Esophagus (tissue), 2 donors: ENCODE measurements at regions not wholly inside any gene's neighbourhood (a gene's known extent, or its start where the extent isn't known, plus 50 kb on each side); places are given as distances from the start of the nearest gene placed in this dataset.

Experiments used
- H3K27ac ChIP-seq, 2 donors: one replicate each; pipeline ENCODE4 v1.5.1; 2013; ENCODE audit warnings: low read depth in 2 of 2, mild to moderate bottlenecking in 2 of 2, inconsistent platforms in 1 of 2, low read length in 1 of 2, moderate library complexity in 1 of 2
- H3K27me3 ChIP-seq, 2 donors: one replicate each; pipeline ENCODE4 v1.6.1; 2013; ENCODE audit warnings: low read length in 2 of 2, control low read depth in 1 of 2, mild to moderate bottlenecking in 1 of 2; ENCODE audit not compliant: insufficient read depth in 2 of 2, control insufficient read depth in 1 of 2
- H3K36me3 ChIP-seq, 2 donors: one replicate each; pipeline ENCODE4 v1.6.1; 2013; ENCODE audit warnings: low read length in 1 of 2; ENCODE audit not compliant: control insufficient read depth in 2 of 2, insufficient read depth in 2 of 2
- H3K4me1 ChIP-seq, 2 donors: one replicate each; pipeline ENCODE4 v1.6.1; 2013; ENCODE audit warnings: low read length in 1 of 2; ENCODE audit not compliant: control insufficient read depth in 2 of 2, insufficient read depth in 2 of 2
- H3K4me3 ChIP-seq, 2 donors: one replicate each; pipeline ENCODE4 v1.5.1; 2013; ENCODE audit warnings: low read length in 2 of 2, mild to moderate bottlenecking in 2 of 2, low read depth in 1 of 2, moderate library complexity in 1 of 2
- H3K9me3 ChIP-seq, 2 donors: one replicate each; pipeline ENCODE4 v1.6.1; 2013; ENCODE audit warnings: mild to moderate bottlenecking in 2 of 2, low read depth in 1 of 2, low read length in 1 of 2, moderate library complexity in 1 of 2; ENCODE audit not compliant: control insufficient read depth in 2 of 2, insufficient read depth in 1 of 2
- WGBS, 2 donors: extraction: QIAGEN DNeasy Blood & Tissue Kit; methylation state at CpG; one replicate each; pipeline ENCODE4 v1.1.7; 2013; 5-methylcytosine and 5-hydroxymethylcytosine counted together
- donor health status: healthy with polysubstance abuse.
- donor health status: Bipolar disorder and iron deficiency.

GRCh38 chr9:73080110-73080694 lies 71.5 kb upstream of the ANXA1 start:
- Histone ChIP-seq H3K9me3 (no peaks in the 10 kb centered on the region), H3K4me1 (peaks cover 0 to 6% of the 10 kb centered on the region in 2 donors), H3K27me3 (no peaks in the 10 kb centered on the region), H3K4me3 (no peak overlapping the region), H3K27ac (no peak overlapping the region), H3K36me3 (no peaks in the 10 kb centered on the region)
- WGBS, 2 donors, result 50 to 66% methylated on average over 3 of the region's 3 CpGs

GRCh38 chr9:73079326-73079725 lies 72.3 kb upstream of the ANXA1 start:
- no peaks in the 10 kb centered on the region for H3K36me3 ChIP-seq
- WGBS, 2 donors, result 58 to 84% methylated on average over 1 of the region's 1 CpG
- no peaks in the 10 kb centered on the region for H3K27me3 ChIP-seq
- no peak overlapping the region for H3K4me3 ChIP-seq
- H3K27ac ChIP-seq, result no peak overlapping the region
- peaks cover 0 to 6% of the 10 kb centered on the region in 2 donors for H3K4me1 ChIP-seq
- H3K9me3 ChIP-seq, result no peaks in the 10 kb centered on the region

- Histone ChIP-seq H3K27me3 (no peaks in the 10 kb centered on the region), H3K4me3 (no peak overlapping the region), H3K27ac (no peak overlapping the region), H3K36me3 (no peaks in the 10 kb centered on the region), H3K4me1 (peaks cover 0 to 6% of the 10 kb centered on the region in 2 donors), H3K9me3 (no peaks in the 10 kb centered on the region)
Observed at GRCh38 chr9:73077625-73078030, 74.0 kb upstream of the ANXA1 start.

- no peak overlapping the region for H3K27ac ChIP-seq
- no peaks in the 10 kb centered on the region for H3K9me3 ChIP-seq
- no peaks in the 10 kb centered on the region for H3K27me3 ChIP-seq
- H3K36me3 ChIP-seq, result no peaks in the 10 kb centered on the region
- H3K4me3 ChIP-seq, result no peak overlapping the region
- H3K4me1 ChIP-seq, result peaks cover 0 to 6% of the 10 kb centered on the region in 2 donors
Observed at GRCh38 chr9:73076970-73077369, 74.7 kb upstream of the ANXA1 start.

- no peaks in the 10 kb centered on the region for H3K9me3 ChIP-seq
- H3K36me3 ChIP-seq, result no peaks in the 10 kb centered on the region
- no peak overlapping the region for H3K27ac ChIP-seq
- no peak overlapping the region for H3K4me3 ChIP-seq
- no peaks in the 10 kb centered on the region for H3K4me1 ChIP-seq
- no peaks in the 10 kb centered on the region for H3K27me3 ChIP-seq
- WGBS, 2 donors, result 49 to 51% methylated on average over 2 of the region's 2 CpGs
Observed at GRCh38 chr9:73074176-73074708, 77.4 kb upstream of the ANXA1 start.

GRCh38 chr9:73073337-73074175 lies 78.1 kb upstream of the ANXA1 start:
- WGBS, 2 donors, result 69 to 78% methylated on average over 5 of the region's 5 CpGs
- Histone ChIP-seq H3K4me1 (no peaks in the 10 kb centered on the region), H3K27ac (no peak overlapping the region), H3K36me3 (no peaks in the 10 kb centered on the region), H3K27me3 (no peaks in the 10 kb centered on the region), H3K4me3 (no peak overlapping the region), H3K9me3 (no peaks in the 10 kb centered on the region)

GRCh38 chr9:73067074-73067473 lies 84.6 kb upstream of the ANXA1 start:
- no peaks in the 10 kb centered on the region for H3K27me3 ChIP-seq
- no peak overlapping the region for H3K4me3 ChIP-seq
- H3K27ac ChIP-seq, result no peak overlapping the region
- H3K4me1 ChIP-seq, result no peaks in the 10 kb centered on the region
- 86 to 91% methylated on average over 2 of the region's 2 CpGs for WGBS, 2 donors
- H3K9me3 ChIP-seq, result no peaks in the 10 kb centered on the region
- no peaks in the 10 kb centered on the region for H3K36me3 ChIP-seq

GRCh38 chr9:73065439-73065838 lies 86.2 kb upstream of the ANXA1 start:
- no peaks in the 10 kb centered on the region for H3K4me1 ChIP-seq
- no peaks in the 10 kb centered on the region for H3K9me3 ChIP-seq
- no peak overlapping the region for H3K27ac ChIP-seq
- H3K4me3 ChIP-seq, result no peak overlapping the region
- no peaks in the 10 kb centered on the region for H3K27me3 ChIP-seq
- 93 to 94% methylated on average over 6 of the region's 6 CpGs for WGBS, 2 donors
- H3K36me3 ChIP-seq, result no peaks in the 10 kb centered on the region

- Histone ChIP-seq H3K27me3 (no peaks in the 10 kb centered on the region), H3K27ac (no peak overlapping the region), H3K36me3 (no peaks in the 10 kb centered on the region), H3K4me3 (no peak overlapping the region), H3K9me3 (no peaks in the 10 kb centered on the region), H3K4me1 (no peaks in the 10 kb centered on the region)
- WGBS, 2 donors, result 70 to 73% methylated on average over 3 of the region's 3 CpGs
Observed at GRCh38 chr9:73064315-73064714, 87.3 kb upstream of the ANXA1 start.

GRCh38 chr9:73061146-73061545 lies 90.5 kb upstream of the ANXA1 start:
- Histone ChIP-seq H3K9me3 (no peaks in the 10 kb centered on the region), H3K27ac (no peak overlapping the region), H3K27me3 (no peaks in the 10 kb centered on the region), H3K4me1 (no peaks in the 10 kb centered on the region), H3K36me3 (no peaks in the 10 kb centered on the region), H3K4me3 (no peak overlapping the region)
- 84 to 88% methylated on average over 3 of the region's 3 CpGs for WGBS, 2 donors
